GM12892 (cell line): ENCODE measurements at regions not wholly inside any gene's neighbourhood (a gene's known extent, or its start where the extent isn't known, plus 50 kb on each side); places are given as distances from the start of the nearest gene placed in this dataset.

Source experiments
- POLR2A ChIP-seq: IDR thresholded peaks from 2 replicates; pipeline ENCODE4 v1.6.1; 2011; ENCODE audit warnings: low read depth, low read length, control low read depth
- POLR2AphosphoS5 ChIP-seq: IDR thresholded peaks from 2 replicates; pipeline ENCODE4 v1.6.1; 2011; ENCODE audit warnings: low read depth, low read length, control low read depth

- TF ChIP-seq POLR2A = no peak
- no peak for TF ChIP-seq POLR2AphosphoS5
These were observed 607.9 kb downstream of the PTPRC start for GRCh38 chr1:199246716-199247115.
